ENCODE measurements at regions not wholly inside any gene's neighbourhood (a gene's known extent, or its start where the extent isn't known, plus 50 kb on each side); places are given as distances from the start of the nearest gene placed in this dataset.

- TF ChIP-seq CHD1 (IDR thresholded peaks at IDR 0.05; ENCODE audit: low read depth, low read length) (no peak), SIX5 (IDR thresholded peaks at IDR 0.05; ENCODE audit: low read depth, low read length) (no peak), RAD21 (IDR thresholded peaks at IDR 0.05 in 1 of 2, conservative IDR thresholded peaks at IDR 0.05 in 1 of 2; ENCODE audit: low read depth in 2 of 2, low read length in 2 of 2) (no peak), GTF2F1 (IDR thresholded peaks at IDR 0.05; ENCODE audit: borderline replicate concordance, low read depth, low read length) (no peak)
Observed at GRCh38 chr21:24339406-24339805, 1267.9 kb downstream of the MRPL39 start (continued).
